Calu3 (cell line): ENCODE measurements at regions not wholly inside any gene's neighbourhood (a gene's known extent, or its start where the extent isn't known, plus 50 kb on each side); places are given as distances from the start of the nearest gene placed in this dataset.

ENCODE experiments used
- BruUV-seq: library from RNA; stranded (reverse); fragments of 400-500 nt; replicated peaks from 2 replicates; lab custom pipeline; 2021; lab: Mats Ljungman, UMichigan
- CTCF ChIA-PET: fragments of 300-600 bp; sonication (Branson Sonifier 250); formaldehyde crosslinking; loops from one replicate; lab custom pipeline; 2022; ENCODE audit warnings: antibody characterized with exemption; lab: Charles Lee
- DNase-seq: peaks from one replicate; pipeline ENCODE4 v3.0.0; 2022
- H3K27ac Mint-ChIP-seq: one replicate; pipeline ENCODE4 v1.8.0; 2022; ENCODE audit warnings: mixed read lengths; ENCODE audit not compliant: unreplicated experiment
- H3K27me3 Mint-ChIP-seq: one replicate; pipeline ENCODE4 v1.8.0; 2022; ENCODE audit warnings: mixed read lengths; ENCODE audit not compliant: unreplicated experiment
- H3K36me3 Mint-ChIP-seq: one replicate; pipeline ENCODE4 v1.8.0; 2022; ENCODE audit warnings: mild to moderate bottlenecking, moderate library complexity, mixed read lengths; ENCODE audit not compliant: insufficient read depth, unreplicated experiment
- H3K4me1 Mint-ChIP-seq: one replicate; pipeline ENCODE4 v1.8.0; 2022; ENCODE audit warnings: mild to moderate bottlenecking, low read depth, mixed read lengths; ENCODE audit not compliant: unreplicated experiment
- H3K4me3 Mint-ChIP-seq: one replicate; pipeline ENCODE4 v1.8.0; 2022; ENCODE audit warnings: mild to moderate bottlenecking, low read depth, moderate library complexity, mixed read lengths; ENCODE audit not compliant: unreplicated experiment
- H3K9me3 Mint-ChIP-seq: one replicate; pipeline ENCODE4 v1.8.0; 2022; ENCODE audit warnings: low read depth, mixed read lengths; ENCODE audit not compliant: unreplicated experiment
- intact Hi-C: fragments of 100-400 bp; cut with micrococcal nuclease; formaldehyde crosslinking; loops from one replicate; pipeline ENCODE4 v1.10.0; 2022; ENCODE audit not compliant: unreplicated experiment
- TF ChIP-seq, protein P1 (sequence below): fragments of 200-600 bp; IDR thresholded peaks from one replicate; pipeline ENCODE4 v1.8.0; 2022; ENCODE audit warnings: antibody characterized with exemption; ENCODE audit not compliant: unreplicated experiment

DNA sequence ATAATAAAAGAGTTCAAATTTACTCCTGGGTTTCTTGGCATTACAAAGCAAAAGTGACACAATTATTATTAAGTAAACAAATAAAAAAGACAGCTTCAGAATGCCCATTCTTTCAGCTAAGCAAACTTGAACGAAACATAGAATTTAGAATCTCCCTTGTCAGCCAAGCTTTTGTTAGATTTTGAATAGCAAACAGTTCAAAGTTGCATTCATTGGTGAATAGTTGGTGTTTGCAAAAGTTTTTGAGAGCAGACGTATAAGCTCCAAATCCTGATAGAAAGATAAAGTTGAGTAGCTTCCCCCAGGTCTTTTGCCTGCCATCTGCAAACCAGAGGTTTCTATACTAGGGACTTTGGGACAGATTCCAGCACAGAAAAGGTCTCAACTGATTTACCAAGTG is 434.3 kb upstream of the TNP1 start:
- peaks cover 21% of the 10 kb centered on the region for H3K4me1 Mint-ChIP-seq
- no TSS peak for BruUV-seq
- H3K27ac Mint-ChIP-seq, result no peak overlapping the region
- TF ChIP-seq, protein P1, sequence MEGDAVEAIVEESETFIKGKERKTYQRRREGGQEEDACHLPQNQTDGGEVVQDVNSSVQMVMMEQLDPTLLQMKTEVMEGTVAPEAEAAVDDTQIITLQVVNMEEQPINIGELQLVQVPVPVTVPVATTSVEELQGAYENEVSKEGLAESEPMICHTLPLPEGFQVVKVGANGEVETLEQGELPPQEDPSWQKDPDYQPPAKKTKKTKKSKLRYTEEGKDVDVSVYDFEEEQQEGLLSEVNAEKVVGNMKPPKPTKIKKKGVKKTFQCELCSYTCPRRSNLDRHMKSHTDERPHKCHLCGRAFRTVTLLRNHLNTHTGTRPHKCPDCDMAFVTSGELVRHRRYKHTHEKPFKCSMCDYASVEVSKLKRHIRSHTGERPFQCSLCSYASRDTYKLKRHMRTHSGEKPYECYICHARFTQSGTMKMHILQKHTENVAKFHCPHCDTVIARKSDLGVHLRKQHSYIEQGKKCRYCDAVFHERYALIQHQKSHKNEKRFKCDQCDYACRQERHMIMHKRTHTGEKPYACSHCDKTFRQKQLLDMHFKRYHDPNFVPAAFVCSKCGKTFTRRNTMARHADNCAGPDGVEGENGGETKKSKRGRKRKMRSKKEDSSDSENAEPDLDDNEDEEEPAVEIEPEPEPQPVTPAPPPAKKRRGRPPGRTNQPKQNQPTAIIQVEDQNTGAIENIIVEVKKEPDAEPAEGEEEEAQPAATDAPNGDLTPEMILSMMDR, result no peak
- no peak overlapping the region for H3K4me3 Mint-ChIP-seq
- DNase-seq, result no peak
- CTCF ChIA-PET, result interaction anchor here (0.5 kb wide), 1 partner anchor 79 kb away, joined by 4 read pairs; no protein-coding TSS in a partner anchor
- H3K27me3 Mint-ChIP-seq, result no peaks in the 10 kb centered on the region
- peaks cover 4% of the 10 kb centered on the region for H3K36me3 Mint-ChIP-seq
- intact Hi-C loops, result no loop called here
- H3K9me3 Mint-ChIP-seq, result peaks cover 5% of the 10 kb centered on the region

DNA sequence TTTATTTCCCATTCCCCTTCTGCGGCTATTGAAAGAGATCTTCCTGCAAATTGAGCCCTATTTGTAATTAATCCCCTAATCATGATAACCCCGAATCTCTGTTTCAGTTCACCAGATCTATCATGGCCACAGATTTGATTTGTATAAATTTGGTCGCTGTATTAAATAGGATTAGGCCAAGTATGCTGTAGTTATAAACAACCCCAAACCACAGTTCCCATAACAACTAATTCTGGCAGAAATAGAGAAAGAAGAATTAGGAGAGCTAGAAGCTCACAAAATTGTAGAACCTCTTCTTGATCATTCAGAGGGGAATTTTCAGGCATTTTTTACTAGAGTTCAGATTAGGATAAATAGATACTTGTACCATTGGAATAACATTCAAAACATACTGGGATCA is 433.7 kb upstream of the TNP1 start:
- Mint-ChIP-seq H3K36me3 (peaks cover 4% of the 10 kb centered on the region), H3K4me3 (no peak overlapping the region), H3K4me1 (peaks cover 21% of the 10 kb centered on the region), H3K27ac (no peak overlapping the region), H3K9me3 (peaks cover 5% of the 10 kb centered on the region), H3K27me3 (no peaks in the 10 kb centered on the region)
- intact Hi-C loops, result no loop called here
- no peak for DNase-seq
- CTCF ChIA-PET, result no interaction called here
- no TSS peak for BruUV-seq
- TF ChIP-seq, protein P1, result no peak

DNA sequence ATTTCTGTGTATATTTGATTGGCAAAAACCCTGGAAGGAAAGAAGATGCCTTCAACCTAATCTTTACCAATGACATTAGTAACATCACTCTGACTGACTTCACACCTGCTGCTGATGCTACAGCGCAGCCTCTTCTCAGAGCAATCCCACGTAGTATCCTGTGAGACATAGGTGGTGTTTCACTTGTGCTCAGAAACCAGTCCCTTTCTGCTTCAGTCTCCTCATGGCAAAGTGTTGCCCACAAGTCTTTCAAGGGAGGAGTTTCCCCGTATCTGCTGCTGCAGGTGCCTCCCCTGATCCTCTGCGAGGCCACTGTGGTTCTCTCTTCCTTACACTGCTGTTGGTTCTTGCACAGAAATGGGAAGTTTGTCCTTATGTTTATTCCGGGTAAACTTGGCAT is 433.2 kb upstream of the TNP1 start:
- BruUV-seq, result no TSS peak
- Mint-ChIP-seq H3K4me3 (no peak overlapping the region), H3K9me3 (peaks cover 5% of the 10 kb centered on the region), H3K4me1 (peaks cover 21% of the 10 kb centered on the region), H3K36me3 (peaks cover 4% of the 10 kb centered on the region), H3K27me3 (no peaks in the 10 kb centered on the region), H3K27ac (no peak overlapping the region)
- intact Hi-C loops, result no loop called here
- TF ChIP-seq, protein P1, result no peak
- CTCF ChIA-PET, result no interaction called here
- no peak for DNase-seq

DNA sequence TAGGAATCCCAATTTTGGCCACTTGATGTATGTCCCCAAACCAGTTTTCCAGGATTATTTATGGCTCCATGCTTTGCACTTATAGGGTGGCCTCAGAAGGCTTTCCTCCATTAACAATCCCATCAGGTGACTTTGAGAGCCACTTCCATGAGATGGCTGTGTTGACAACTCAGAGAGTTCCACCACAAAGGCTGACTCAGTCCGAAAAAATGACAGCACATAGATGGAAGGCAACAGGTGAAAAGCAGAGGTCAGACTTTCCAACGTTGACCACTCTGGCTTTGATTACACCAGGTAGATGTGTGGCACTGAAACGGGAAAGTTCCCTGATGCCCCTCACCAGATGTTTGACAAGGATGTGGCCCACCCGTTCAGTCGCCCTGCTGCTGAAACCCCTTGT is 431.4 kb upstream of the TNP1 start:
- peaks cover 21% of the 10 kb centered on the region for H3K4me1 Mint-ChIP-seq
- no peaks in the 10 kb centered on the region for H3K27me3 Mint-ChIP-seq
- H3K36me3 Mint-ChIP-seq, result peaks cover 4% of the 10 kb centered on the region
- no peaks in the 10 kb centered on the region for H3K9me3 Mint-ChIP-seq
- H3K4me3 Mint-ChIP-seq, result no peak overlapping the region
- TF ChIP-seq, protein P1, result no peak
- CTCF ChIA-PET, result no interaction called here
- no peak for DNase-seq
- intact Hi-C loops, result no loop called here
- no peak overlapping the region for H3K27ac Mint-ChIP-seq
- BruUV-seq, result no TSS peak
